NB4 (cell line): ENCODE measurements at regions not wholly inside any gene's neighbourhood (a gene's known extent, or its start where the extent isn't known, plus 50 kb on each side); places are given as distances from the start of the nearest gene placed in this dataset.

Experiments used
- CTCF ChIP-seq: IDR thresholded peaks from one replicate; pipeline ENCODE4 v1.5.1; 2012; ENCODE audit warnings: low read depth, low read length
- MAX ChIP-seq: IDR thresholded peaks from 2 replicates; pipeline ENCODE4 v1.6.1; 2011; ENCODE audit warnings: low read depth, low read length
- POLR2A ChIP-seq: IDR thresholded peaks from 2 replicates; pipeline ENCODE4 v1.6.1; 2011; ENCODE audit warnings: mild to moderate bottlenecking; ENCODE audit not compliant: insufficient read length; ENCODE audit errors: extremely low read depth

- no peak for TF ChIP-seq CTCF
- no peak for TF ChIP-seq POLR2A
- no peak for TF ChIP-seq MAX
Observed at GRCh38 chr9:27766073-27766835, 193.0 kb upstream of the C9orf72 start.
